Common myeloid progenitor, CD34-positive (primary cell): ENCODE measurements at regions not wholly inside any gene's neighbourhood (a gene's known extent, or its start where the extent isn't known, plus 50 kb on each side); places are given as distances from the start of the nearest gene placed in this dataset.
"Not testable (repeated sequence)": the region's sequence is repeated elsewhere in the genome, so short reads cannot be mapped to it uniquely, and the experiment has no call there.

Experiments
- CTCF ChIA-PET: fragments of 350-600 bp; sonication (Branson Sonifier 250); formaldehyde crosslinking; loops from one replicate; lab custom pipeline; 2021; ENCODE audit warnings: antibody characterized with exemption; lab: Charles Lee
- POLR2A ChIA-PET: fragments of 350-600 bp; sonication (Branson Sonifier 250); formaldehyde crosslinking; loops from one replicate; lab custom pipeline; 2021; ENCODE audit warnings: antibody characterized with exemption; lab: Charles Lee
- DNase-seq, 3 donors: peaks; one replicate each; pipeline versions ENCODE4 v3.0.0 to v3.0.0-alpha.2; 2013
- H3K27ac ChIP-seq, 2 experiments: 1 replicate in 1 of 2; 2 replicates in 1 of 2; pipeline ENCODE4 v1.7.0; 2013; ENCODE audit warnings: inconsistent platforms in 2 of 2, low read length in 2 of 2, mild to moderate bottlenecking in 2 of 2, low read depth in 1 of 2, moderate library complexity in 1 of 2; ENCODE audit not compliant: severe bottlenecking in 2 of 2, insufficient read depth in 1 of 2, poor library complexity in 1 of 2
- H3K27me3 ChIP-seq, 5 experiments: replicated peaks in 2 of 5; 1 replicate in 3 of 5; 2 replicates in 2 of 5; pipeline versions ENCODE4 v1.6.1 to v1.7.0; 2013; ENCODE audit warnings: low read length in 4 of 5, mild to moderate bottlenecking in 2 of 5, moderate library complexity in 2 of 5, inconsistent platforms in 1 of 5; ENCODE audit not compliant: insufficient read depth in 5 of 5, control insufficient read depth in 4 of 5
- H3K36me3 ChIP-seq, 4 experiments: 1 replicate in 2 of 4; 2 replicates in 2 of 4; pipeline versions ENCODE4 v1.6.1 to v1.7.0; 2013; ENCODE audit warnings: low read length in 3 of 4, control low read depth in 1 of 4, mild to moderate bottlenecking in 1 of 4; ENCODE audit not compliant: control insufficient read depth in 4 of 4, insufficient read depth in 4 of 4
- H3K4me1 ChIP-seq, 4 experiments: 1 replicate in 3 of 4; 2 replicates in 1 of 4; pipeline versions ENCODE4 v1.6.1 to v1.7.1; 2013; ENCODE audit warnings: low read length in 3 of 4, mild to moderate bottlenecking in 3 of 4, control low read depth in 1 of 4, inconsistent platforms in 1 of 4, moderate library complexity in 1 of 4; ENCODE audit not compliant: control insufficient read depth in 4 of 4, insufficient read depth in 4 of 4; ENCODE audit errors: control extremely low read depth in 1 of 4
- H3K4me3 ChIP-seq, 7 experiments: 1 replicate in 4 of 7; 2 replicates in 3 of 7; pipeline versions ENCODE4 v1.5.1 to v1.7.0; 2013; ENCODE audit warnings: mild to moderate bottlenecking in 7 of 7, low read length in 6 of 7, moderate library complexity in 6 of 7, inconsistent platforms in 2 of 7, low read depth in 2 of 7, control low read depth in 1 of 7; ENCODE audit not compliant: insufficient read depth in 4 of 7, control insufficient read depth in 1 of 7; ENCODE audit errors: extremely low read depth in 1 of 7
- H3K9me3 ChIP-seq, 5 experiments: 1 replicate in 4 of 5; 2 replicates in 1 of 5; pipeline versions ENCODE4 v1.6.1 to v1.7.1; 2013; ENCODE audit warnings: low read length in 4 of 5, mild to moderate bottlenecking in 2 of 5, inconsistent platforms in 1 of 5, low read depth in 1 of 5, moderate library complexity in 1 of 5; ENCODE audit not compliant: control insufficient read depth in 4 of 5, insufficient read depth in 2 of 5; ENCODE audit errors: control extremely low read depth in 1 of 5
- WGBS: methylation state at CpG from one replicate; pipeline ENCODE4 v1.1.5; 2013; ENCODE audit not compliant: insufficient coverage; 5-methylcytosine and 5-hydroxymethylcytosine counted together

- Histone ChIP-seq H3K27me3 (no peaks in the 10 kb centered on the region), H3K4me3 (no peak overlapping the region), H3K4me1 (no peaks in the 10 kb centered on the region), H3K9me3 (no peaks in the 10 kb centered on the region), H3K36me3 (no peaks in the 10 kb centered on the region), H3K27ac (no peak overlapping the region)
- no peak for DNase-seq
- ChIA-PET POLR2A (no interaction called here), CTCF (no interaction called here)
- 100% methylated on average over 3 of the region's 6 CpGs for WGBS
These were observed 242.4 kb upstream of the GALNT5 start for GRCh38 chr2:157015015-157015575.

GRCh38 chr2:157023264-157023663, 234.2 kb upstream of the GALNT5 start:
- H3K9me3 ChIP-seq, DNase-seq, H3K27me3 ChIP-seq, H3K27ac ChIP-seq, H3K4me1 ChIP-seq, H3K36me3 ChIP-seq, CTCF ChIA-PET, H3K4me3 ChIP-seq, POLR2A ChIA-PET: not testable (repeated sequence)
- no CpG with 5 or more reads among the region's 1 CpG for WGBS

GRCh38 chr2:157024129-157024528, 233.4 kb upstream of the GALNT5 start:
- Histone ChIP-seq H3K27ac (no peak overlapping the region), H3K36me3 (no peaks in the 10 kb centered on the region), H3K4me3 (no peak overlapping the region), H3K27me3 (no peaks in the 10 kb centered on the region), H3K4me1 (no peaks in the 10 kb centered on the region), H3K9me3 (no peaks in the 10 kb centered on the region)
- CTCF ChIA-PET: no interaction called here
- POLR2A ChIA-PET: no interaction called here
- DNase-seq: no peak
- WGBS: 100% methylated on average over 4 of the region's 5 CpGs

- no peaks in the 10 kb centered on the region for H3K36me3 ChIP-seq
- WGBS: no CpG with 5 or more reads among the region's 2 CpGs
- ChIA-PET POLR2A (no interaction called here), CTCF (no interaction called here)
- no peaks in the 10 kb centered on the region for H3K4me1 ChIP-seq
- H3K9me3 ChIP-seq: no peaks in the 10 kb centered on the region
- no peaks in the 10 kb centered on the region for H3K27me3 ChIP-seq
- H3K4me3 ChIP-seq: no peak overlapping the region
- H3K27ac ChIP-seq: no peak overlapping the region
- no peak for DNase-seq
These were observed 225.5 kb upstream of the GALNT5 start for GRCh38 chr2:157032017-157032416.

GRCh38 chr2:157036726-157037125, 220.8 kb upstream of the GALNT5 start:
- POLR2A ChIA-PET: no interaction called here
- no peak for DNase-seq
- H3K4me3 ChIP-seq: no peak overlapping the region
- H3K4me1 ChIP-seq: no peaks in the 10 kb centered on the region
- H3K27ac ChIP-seq: no peak overlapping the region
- no peaks in the 10 kb centered on the region for H3K9me3 ChIP-seq
- H3K36me3 ChIP-seq: no peaks in the 10 kb centered on the region
- 93% methylated on average over 1 of the region's 2 CpGs for WGBS
- peaks cover 0 to 3% (median 0%) of the 10 kb centered on the region in 5 experiments for H3K27me3 ChIP-seq
- CTCF ChIA-PET: no interaction called here

- Histone ChIP-seq H3K9me3 (no peaks in the 10 kb centered on the region), H3K4me3 (no peak overlapping the region), H3K27me3 (peaks cover 0 to 6% (median 3%) of the 10 kb centered on the region in 5 experiments), H3K4me1 (no peaks in the 10 kb centered on the region), H3K27ac (no peak overlapping the region), H3K36me3 (no peaks in the 10 kb centered on the region)
- POLR2A ChIA-PET: no interaction called here
- no CpG with 5 or more reads among the region's 1 CpG for WGBS
- DNase-seq: no peak
- CTCF ChIA-PET: no interaction called here
These were observed 213.7 kb upstream of the GALNT5 start for GRCh38 chr2:157043786-157044185.

GRCh38 chr2:157046396-157046795, 211.1 kb upstream of the GALNT5 start:
- H3K27me3 ChIP-seq: peaks cover 0 to 6% (median 3%) of the 10 kb centered on the region in 5 experiments
- H3K9me3 ChIP-seq: no peaks in the 10 kb centered on the region
- ChIA-PET POLR2A (no interaction called here), CTCF (no interaction called here)
- DNase-seq: no peak
- H3K36me3 ChIP-seq: no peaks in the 10 kb centered on the region
- no peak overlapping the region for H3K27ac ChIP-seq
- H3K4me3 ChIP-seq: no peak overlapping the region
- 100% methylated on average over 1 of the region's 1 CpG for WGBS
- no peaks in the 10 kb centered on the region for H3K4me1 ChIP-seq
